ENCODE measurements at regions not wholly inside any gene's neighbourhood (a gene's known extent, or its start where the extent isn't known, plus 50 kb on each side); places are given as distances from the start of the nearest gene placed in this dataset.

GRCh38 chr14:39998114-39998513 is 565.9 kb upstream of the FBXO33 start:
- H3K4me2 ChIP-seq (ENCODE audit: low read length): no peak overlapping the region
- H3K79me2 ChIP-seq (ENCODE audit: insufficient read depth, low read length): no peaks in the 10 kb centered on the region
- ChIA-PET CTCF (no interaction called here), POLR2A (no interaction called here), RAD21 (ENCODE audit: low non-redundant PET in 1 of 2, low total read pairs in 2 of 2, uncharacterized antibody in 2 of 2, unreplicated experiment in 2 of 2) (no interaction called here)
- H3K4me3 ChIP-seq (replicated peaks in 1 of 2; ENCODE audit: low read depth in 1 of 2, low read length in 2 of 2): no peak overlapping the region
- no peaks in the 10 kb centered on the region for H3K27me3 ChIP-seq (ENCODE audit: insufficient read depth, low read length)
- H3K9me2 ChIP-seq (ENCODE audit: insufficient read depth): no peaks in the 10 kb centered on the region
- H4K20me1 ChIP-seq (ENCODE audit: insufficient read depth): no peaks in the 10 kb centered on the region
- TF ChIP-seq FOSL1 (IDR thresholded peaks at IDR 0.05; ENCODE audit: low read depth): no peak
- no peak for TF ChIP-seq ELF1 (IDR thresholded peaks at IDR 0.05; ENCODE audit: borderline replicate concordance, low read depth)
- TF ChIP-seq RAD21 (IDR thresholded peaks at IDR 0.05; ENCODE audit: low read depth): no peak
- no peak for TF ChIP-seq SRF (IDR thresholded peaks at IDR 0.05; ENCODE audit: low read depth)
- TF ChIP-seq ZNF274 (IDR thresholded peaks at IDR 0.05; ENCODE audit: low read depth, low read length): no peak
- no peak for TF ChIP-seq EZH2phosphoT487 (IDR thresholded peaks at IDR 0.05; ENCODE audit: borderline replicate concordance)
- TF ChIP-seq POLR2AphosphoS5 (IDR thresholded peaks at IDR 0.05; ENCODE audit: low read depth, low read length): no peak
- no peak for TF ChIP-seq MAX (IDR thresholded peaks at IDR 0.05)
- no peak for TF ChIP-seq ZFX (IDR thresholded peaks at IDR 0.05)
- no peak for TF ChIP-seq ATF3 (IDR thresholded peaks at IDR 0.05)
- no peak for TF ChIP-seq CTCF (IDR thresholded peaks at IDR 0.05 in 2 of 3, conservative IDR thresholded peaks at IDR 0.05 in 1 of 3; ENCODE audit: borderline replicate concordance in 1 of 3, insufficient read depth in 1 of 3, low read depth in 2 of 3, low read length in 2 of 3)
- BruUV-seq (replicated peaks): no TSS peak
- no peak for ATAC-seq
- no peak overlapping the region for H3K27ac ChIP-seq (ENCODE audit: low read depth, low read length)
- H3K4me1 ChIP-seq (ENCODE audit: control insufficient read depth in 1 of 2, insufficient read depth in 2 of 2, low read length in 2 of 2): no peaks in the 10 kb centered on the region
- no peak for DNase-seq (ENCODE audit: low read depth, low spot score)
- H2AFZ ChIP-seq (ENCODE audit: low read depth, low read length, poor library complexity, severe bottlenecking): no peak overlapping the region
- no peaks in the 10 kb centered on the region for H3K36me3 ChIP-seq (ENCODE audit: control insufficient read depth in 1 of 2, insufficient read depth in 2 of 2, low read length in 2 of 2)
- no peaks in the 10 kb centered on the region for H3K9me3 ChIP-seq (ENCODE audit: control insufficient read depth in 1 of 2, insufficient read depth in 1 of 2, low read depth in 1 of 2, low read length in 2 of 2)
- intact Hi-C loops (cut with micrococcal nuclease): no loop called here
- H3K9ac ChIP-seq (ENCODE audit: low read length): no peak overlapping the region
